Endothelial cell of umbilical vein (primary cell): ENCODE measurements at regions not wholly inside any gene's neighbourhood (a gene's known extent, or its start where the extent isn't known, plus 50 kb on each side); places are given as distances from the start of the nearest gene placed in this dataset.
"Not testable (repeated sequence)": the region's sequence is repeated elsewhere in the genome, so short reads cannot be mapped to it uniquely, and the experiment has no call there.

Experiments
- BruUV-seq: library from RNA; stranded (reverse); fragments of 400-500 nt; replicated peaks from 2 replicates; lab custom pipeline; 2021; lab: Mats Ljungman, UMichigan
- CTCF ChIA-PET: fragments of 300-600, 350-600 bp; sonication (Branson Sonifier 250); formaldehyde crosslinking; loops from one replicate; lab custom pipeline; 2021; ENCODE audit warnings: antibody characterized with exemption, inconsistent platforms; lab: Charles Lee
- POLR2A ChIA-PET: fragments of 300-600, 350-600 bp; sonication (Branson Sonifier 250); formaldehyde crosslinking; loops from one replicate; lab custom pipeline; 2021; ENCODE audit warnings: antibody characterized with exemption, inconsistent platforms; lab: Charles Lee
- DNase-seq: peaks from one replicate; pipeline ENCODE4 v3.0.0-alpha.2; 2011; ENCODE audit warnings: low read depth, low spot score
- FAIRE-seq: peaks from 2 replicates; lab custom pipeline; 2011; peaks lifted over from hg19 to GRCh38; lab: Jason Lieb, UNC
- H2AFZ ChIP-seq: 2 replicates; pipeline ENCODE4 v1.6.0; 2012; ENCODE audit warnings: low read depth, low read length, control low read depth, inconsistent platforms
- H3K27ac ChIP-seq: 2 replicates; pipeline ENCODE4 v1.5.1; 2011; ENCODE audit warnings: low read depth, mild to moderate bottlenecking, control low read depth, low read length, moderate library complexity; ENCODE audit not compliant: insufficient read depth
- H3K27me3 ChIP-seq, 2 experiments: 2 replicates each; pipeline versions ENCODE4 v1.6.0 to v1.6.1; 2011; ENCODE audit warnings: low read length in 2 of 2, mixed read lengths in 1 of 2; ENCODE audit not compliant: control insufficient read depth in 2 of 2, insufficient read depth in 2 of 2
- H3K36me3 ChIP-seq, 2 experiments: 2 replicates in 1 of 2; 3 replicates in 1 of 2; pipeline ENCODE4 v1.5.1; 2011; ENCODE audit warnings: low read length in 2 of 2, mild to moderate bottlenecking in 1 of 2, moderate library complexity in 1 of 2; ENCODE audit not compliant: control insufficient read depth in 2 of 2, insufficient read depth in 2 of 2; ENCODE audit errors: extremely low read depth in 1 of 2
- H3K4me1 ChIP-seq: 3 replicates; pipeline ENCODE4 v1.5.1; 2011; ENCODE audit warnings: mild to moderate bottlenecking, low read length; ENCODE audit not compliant: control insufficient read depth, insufficient read depth; ENCODE audit errors: extremely low read depth
- H3K4me2 ChIP-seq: 2 replicates; pipeline ENCODE4 v1.6.1; 2011; ENCODE audit warnings: low read length, control low read depth, mixed read lengths; ENCODE audit not compliant: insufficient read depth
- H3K4me3 ChIP-seq, 3 experiments: fragments of 200-600 bp in 1 of 3; sonication (generic), shearing (Covaris generic) in 1 of 3; replicated peaks in 1 of 3; 2 replicates each; pipeline ENCODE4 v1.5.1; 2011 to 2016; ENCODE audit warnings: control low read depth in 3 of 3, low read length in 3 of 3, mild to moderate bottlenecking in 2 of 3, inconsistent platforms in 1 of 3, low read depth in 1 of 3, moderate library complexity in 1 of 3; ENCODE audit not compliant: insufficient read depth in 1 of 3
- H3K79me2 ChIP-seq: 2 replicates; pipeline ENCODE4 v1.6.0; 2012; ENCODE audit warnings: low read length, inconsistent platforms; ENCODE audit not compliant: control insufficient read depth, insufficient read depth
- H3K9ac ChIP-seq: replicated peaks from 2 replicates; pipeline ENCODE3; 2011; ENCODE audit warnings: low read length, control low read depth; ENCODE audit not compliant: insufficient read depth; ENCODE audit errors: extremely low read depth
- H3K9me1 ChIP-seq: replicated peaks from 3 replicates; pipeline ENCODE4 v1.6.0; 2011; ENCODE audit warnings: mild to moderate bottlenecking, low read length; ENCODE audit not compliant: control insufficient read depth, insufficient read depth; ENCODE audit errors: extremely low read depth
- H3K9me3 ChIP-seq: replicated peaks from 2 replicates; pipeline ENCODE4 v1.5.1; 2012; ENCODE audit warnings: low read length, inconsistent platforms; ENCODE audit not compliant: control insufficient read depth, insufficient read depth
- H4K20me1 ChIP-seq: replicated peaks from 2 replicates; pipeline ENCODE3; 2011; ENCODE audit warnings: mild to moderate bottlenecking, low read length; ENCODE audit not compliant: control insufficient read depth, insufficient read depth; ENCODE audit errors: extremely low read depth
- EZH2 ChIP-seq: IDR thresholded peaks from 2 replicates; pipeline ENCODE4 v1.6.1; 2012; ENCODE audit warnings: borderline replicate concordance, low read depth, mild to moderate bottlenecking, moderate library complexity, low read length, inconsistent platforms; ENCODE audit not compliant: severe bottlenecking
- FOS ChIP-seq: IDR thresholded peaks from 2 replicates; pipeline ENCODE4 v1.6.1; 2011; ENCODE audit warnings: mild to moderate bottlenecking, low read length, moderate library complexity, borderline replicate concordance; ENCODE audit not compliant: insufficient read depth
- GATA2 ChIP-seq: IDR thresholded peaks from 2 replicates; pipeline ENCODE4 v1.7.0; 2011; ENCODE audit warnings: low read depth, mild to moderate bottlenecking, moderate library complexity, mixed read lengths, low read length; ENCODE audit not compliant: insufficient read length, insufficient read depth
- JUN ChIP-seq: IDR thresholded peaks from 2 replicates; pipeline ENCODE4 v1.6.1; 2011; ENCODE audit warnings: borderline replicate concordance, low read depth; ENCODE audit not compliant: insufficient read length, insufficient read depth
- MAX ChIP-seq: IDR thresholded peaks from 2 replicates; pipeline ENCODE4 v1.6.1; 2011; ENCODE audit not compliant: insufficient read depth, insufficient read length
- MYC ChIP-seq: IDR thresholded peaks from one replicate; pipeline ENCODE4 v1.6.1; 2011; ENCODE audit warnings: mild to moderate bottlenecking, low read depth, low read length
- POLR2A ChIP-seq: IDR thresholded peaks from 2 replicates; pipeline ENCODE4 v1.6.1; 2012; ENCODE audit warnings: low read depth, mild to moderate bottlenecking, control low read depth, low read length
- POLR2AphosphoS5 ChIP-seq: IDR thresholded peaks from 2 replicates; pipeline ENCODE4 v1.6.1; 2012; ENCODE audit warnings: low read depth, mild to moderate bottlenecking, control low read depth, low read length, moderate library complexity; ENCODE audit not compliant: insufficient read depth
- dilution Hi-C: fragments of 300-500 bp; cut with MboI; formaldehyde crosslinking; loops from one replicate; pipeline ENCODE4 v1.15.0; 2019; ENCODE audit warnings: low sequenced_read_pairs; ENCODE audit not compliant: extremely low pct_ligation_motif_present
- intact Hi-C: fragments of 100-400 bp; cut with micrococcal nuclease; formaldehyde crosslinking; loops from one replicate; pipeline ENCODE4 v1.10.0; 2022
- TF ChIP-seq, protein P1 (sequence below), 2 donors: IDR thresholded peaks; 1 replicate in 1 of 2; 2 replicates in 1 of 2; pipeline ENCODE4 v1.5.1; 2011; ENCODE audit warnings: low read length in 2 of 2, mild to moderate bottlenecking in 2 of 2, moderate library complexity in 2 of 2, control low read depth in 1 of 2, inconsistent platforms in 1 of 2, low read depth in 1 of 2; ENCODE audit not compliant: insufficient read depth in 1 of 2; ENCODE audit errors: extremely low read depth in 1 of 2

GRCh38 chr6:155801046-155801445, 345.4 kb upstream of the NOX3 start:
- Histone ChIP-seq H2AFZ (no peak overlapping the region), H3K27me3 (no peaks in the 10 kb centered on the region), H3K27ac (no peak overlapping the region), H3K9ac (no peak overlapping the region), H3K9me3 (no peaks in the 10 kb centered on the region), H4K20me1 (no peaks in the 10 kb centered on the region), H3K36me3 (no peaks in the 10 kb centered on the region), H3K4me2 (no peak overlapping the region), H3K79me2 (no peaks in the 10 kb centered on the region), H3K9me1 (no peaks in the 10 kb centered on the region), H3K4me3 (no peak overlapping the region), H3K4me1 (no peaks in the 10 kb centered on the region)
- ChIA-PET CTCF (no interaction called here), POLR2A (no interaction called here)
- intact Hi-C loops (no loop called here), dilution Hi-C loops (no loop called here)
- DNase-seq = no peak
- FAIRE-seq = no peak
- no TSS peak for BruUV-seq
- TF ChIP-seq, protein P1, sequence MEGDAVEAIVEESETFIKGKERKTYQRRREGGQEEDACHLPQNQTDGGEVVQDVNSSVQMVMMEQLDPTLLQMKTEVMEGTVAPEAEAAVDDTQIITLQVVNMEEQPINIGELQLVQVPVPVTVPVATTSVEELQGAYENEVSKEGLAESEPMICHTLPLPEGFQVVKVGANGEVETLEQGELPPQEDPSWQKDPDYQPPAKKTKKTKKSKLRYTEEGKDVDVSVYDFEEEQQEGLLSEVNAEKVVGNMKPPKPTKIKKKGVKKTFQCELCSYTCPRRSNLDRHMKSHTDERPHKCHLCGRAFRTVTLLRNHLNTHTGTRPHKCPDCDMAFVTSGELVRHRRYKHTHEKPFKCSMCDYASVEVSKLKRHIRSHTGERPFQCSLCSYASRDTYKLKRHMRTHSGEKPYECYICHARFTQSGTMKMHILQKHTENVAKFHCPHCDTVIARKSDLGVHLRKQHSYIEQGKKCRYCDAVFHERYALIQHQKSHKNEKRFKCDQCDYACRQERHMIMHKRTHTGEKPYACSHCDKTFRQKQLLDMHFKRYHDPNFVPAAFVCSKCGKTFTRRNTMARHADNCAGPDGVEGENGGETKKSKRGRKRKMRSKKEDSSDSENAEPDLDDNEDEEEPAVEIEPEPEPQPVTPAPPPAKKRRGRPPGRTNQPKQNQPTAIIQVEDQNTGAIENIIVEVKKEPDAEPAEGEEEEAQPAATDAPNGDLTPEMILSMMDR (IDR thresholded peaks at IDR 0.05; ENCODE audit: extremely low read depth in 1 of 2, insufficient read depth in 1 of 2, low read depth in 1 of 2, low read length in 2 of 2) = no peak
- no peak for TF ChIP-seq POLR2A
- TF ChIP-seq POLR2AphosphoS5 = no peak
- no peak for TF ChIP-seq JUN
- TF ChIP-seq MYC = no peak
- TF ChIP-seq GATA2 = no peak
- TF ChIP-seq MAX = no peak
- TF ChIP-seq FOS = no peak
- TF ChIP-seq EZH2 = no peak

- intact Hi-C loops, DNase-seq, POLR2A ChIA-PET, H3K36me3 ChIP-seq, H3K79me2 ChIP-seq, BruUV-seq, CTCF ChIA-PET, H3K27ac ChIP-seq, dilution Hi-C loops, H4K20me1 ChIP-seq, H3K9me3 ChIP-seq, H3K4me3 ChIP-seq, FAIRE-seq, H3K9ac ChIP-seq, H3K4me1 ChIP-seq, H3K4me2 ChIP-seq, H3K9me1 ChIP-seq, H3K27me3 ChIP-seq, H2AFZ ChIP-seq: not testable (repeated sequence)
These were observed 343.2 kb upstream of the NOX3 start for GRCh38 chr6:155798876-155799275.
